ENCODE measurements at regions not wholly inside any gene's neighbourhood (a gene's known extent, or its start where the extent isn't known, plus 50 kb on each side); places are given as distances from the start of the nearest gene placed in this dataset.

DNA sequence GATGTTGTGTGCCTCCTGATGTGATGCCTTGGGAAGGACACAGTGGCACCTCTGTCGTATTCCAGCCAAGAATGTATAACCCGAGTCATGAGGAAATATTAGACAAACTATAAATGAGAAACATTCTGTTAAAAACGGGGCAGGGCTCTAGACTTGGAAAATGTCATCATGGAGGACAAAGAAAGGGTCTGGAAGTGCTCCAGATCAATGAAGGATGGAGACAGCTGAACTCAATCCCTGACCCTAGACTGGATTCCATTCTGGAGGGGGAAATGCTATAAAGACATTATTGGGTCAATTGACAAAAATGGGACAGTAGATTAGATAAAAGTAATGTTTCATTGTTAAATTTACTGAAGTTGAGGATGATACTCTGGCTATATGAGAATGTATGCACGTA is 92.1 kb downstream of the SLC4A3 start:
- WGBS, 2 donors = 76 to 80% methylated on average over 4 of the region's 4 CpGs
- TF ChIP-seq, protein P1, sequence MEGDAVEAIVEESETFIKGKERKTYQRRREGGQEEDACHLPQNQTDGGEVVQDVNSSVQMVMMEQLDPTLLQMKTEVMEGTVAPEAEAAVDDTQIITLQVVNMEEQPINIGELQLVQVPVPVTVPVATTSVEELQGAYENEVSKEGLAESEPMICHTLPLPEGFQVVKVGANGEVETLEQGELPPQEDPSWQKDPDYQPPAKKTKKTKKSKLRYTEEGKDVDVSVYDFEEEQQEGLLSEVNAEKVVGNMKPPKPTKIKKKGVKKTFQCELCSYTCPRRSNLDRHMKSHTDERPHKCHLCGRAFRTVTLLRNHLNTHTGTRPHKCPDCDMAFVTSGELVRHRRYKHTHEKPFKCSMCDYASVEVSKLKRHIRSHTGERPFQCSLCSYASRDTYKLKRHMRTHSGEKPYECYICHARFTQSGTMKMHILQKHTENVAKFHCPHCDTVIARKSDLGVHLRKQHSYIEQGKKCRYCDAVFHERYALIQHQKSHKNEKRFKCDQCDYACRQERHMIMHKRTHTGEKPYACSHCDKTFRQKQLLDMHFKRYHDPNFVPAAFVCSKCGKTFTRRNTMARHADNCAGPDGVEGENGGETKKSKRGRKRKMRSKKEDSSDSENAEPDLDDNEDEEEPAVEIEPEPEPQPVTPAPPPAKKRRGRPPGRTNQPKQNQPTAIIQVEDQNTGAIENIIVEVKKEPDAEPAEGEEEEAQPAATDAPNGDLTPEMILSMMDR (IDR thresholded peaks at IDR 0.05) = no peak
- Histone ChIP-seq H3K4me3 (replicated peaks in 1 of 3) (no peak overlapping the region), H3K27ac (no peak overlapping the region), H3K4me1 (no peaks in the 10 kb centered on the region), H3K27me3 (no peaks in the 10 kb centered on the region), H3K9me3 (no peaks in the 10 kb centered on the region), H3K36me3 (no peaks in the 10 kb centered on the region)
- intact Hi-C loops (cut with DNase I) = no loop called here
- DNase-seq = no peak

DNA sequence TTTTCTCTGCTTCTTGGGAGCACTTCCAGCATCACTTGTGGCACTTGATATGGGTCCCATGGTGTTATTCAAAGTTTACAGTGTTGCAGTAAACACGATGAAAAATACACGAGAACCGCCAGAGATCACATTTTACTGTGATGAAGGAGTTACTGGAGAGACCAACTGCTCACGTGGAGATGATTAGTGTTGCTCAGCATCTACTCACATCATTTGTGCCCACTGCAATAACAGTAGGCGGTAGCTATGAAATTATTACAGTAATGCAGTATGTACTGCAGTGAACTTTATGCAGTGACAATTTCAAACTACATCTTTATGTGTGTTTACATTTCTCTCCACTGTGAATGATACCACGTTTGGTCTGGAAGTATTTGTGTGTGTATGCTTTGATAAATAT is 93.5 kb downstream of the SLC4A3 start:
- TF ChIP-seq, protein P1 (IDR thresholded peaks at IDR 0.05) = no peak
- TF ChIP-seq POLR2A (IDR thresholded peaks at IDR 0.05) = no peak
- no peak for DNase-seq
- intact Hi-C loops (cut with DNase I) = no loop called here
- Histone ChIP-seq H3K27ac (no peak overlapping the region), H3K9me3 (no peaks in the 10 kb centered on the region), H3K27me3 (no peaks in the 10 kb centered on the region), H3K4me1 (no peaks in the 10 kb centered on the region), H3K4me3 (replicated peaks in 1 of 3) (no peak overlapping the region), H3K36me3 (no peaks in the 10 kb centered on the region)
- 81 to 89% methylated on average over 6 of the region's 6 CpGs for WGBS, 2 donors

DNA sequence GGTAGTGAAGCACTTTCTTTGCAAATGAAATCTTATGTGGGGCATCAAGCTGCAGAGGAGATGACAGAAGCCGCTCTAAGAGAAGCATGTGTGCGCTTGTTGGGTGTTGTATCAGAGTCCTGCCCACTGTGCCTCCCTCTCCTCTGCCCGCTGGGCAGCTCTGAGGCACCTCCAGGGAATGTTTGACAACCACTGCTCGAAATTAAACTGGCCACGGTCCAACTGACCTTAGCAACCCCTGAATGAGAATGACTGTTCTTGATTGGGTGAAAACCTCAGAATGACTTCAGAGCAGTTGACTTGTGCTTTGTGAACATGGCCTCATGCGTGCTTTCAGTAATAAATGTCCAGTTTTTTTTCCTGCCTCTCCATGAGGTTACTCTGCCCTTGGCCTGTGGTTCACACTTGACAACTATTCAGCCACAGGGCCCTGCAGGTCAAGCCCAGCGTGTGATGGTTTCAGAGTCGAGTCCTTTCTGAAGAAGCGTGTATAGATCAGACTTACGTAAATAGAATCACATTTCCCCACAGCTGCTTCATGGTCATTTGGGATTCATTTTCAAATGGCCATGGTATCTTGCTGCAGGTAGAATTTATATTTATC is 94.9 kb downstream of the SLC4A3 start:
- intact Hi-C loops (cut with DNase I) = no loop called here
- H3K36me3 ChIP-seq = no peaks in the 10 kb centered on the region
- 78 to 80% methylated on average over 10 of the region's 10 CpGs for WGBS, 2 donors
- DNase-seq = no peak
- no peak overlapping the region for H3K4me3 ChIP-seq (replicated peaks in 1 of 3)
- H3K9me3 ChIP-seq = no peaks in the 10 kb centered on the region
- no peak for TF ChIP-seq POLR2A (IDR thresholded peaks at IDR 0.05)
- TF ChIP-seq, protein P1 (IDR thresholded peaks at IDR 0.05) = no peak
- H3K4me1 ChIP-seq = no peaks in the 10 kb centered on the region
- no peak overlapping the region for H3K27ac ChIP-seq
- no peaks in the 10 kb centered on the region for H3K27me3 ChIP-seq

DNA sequence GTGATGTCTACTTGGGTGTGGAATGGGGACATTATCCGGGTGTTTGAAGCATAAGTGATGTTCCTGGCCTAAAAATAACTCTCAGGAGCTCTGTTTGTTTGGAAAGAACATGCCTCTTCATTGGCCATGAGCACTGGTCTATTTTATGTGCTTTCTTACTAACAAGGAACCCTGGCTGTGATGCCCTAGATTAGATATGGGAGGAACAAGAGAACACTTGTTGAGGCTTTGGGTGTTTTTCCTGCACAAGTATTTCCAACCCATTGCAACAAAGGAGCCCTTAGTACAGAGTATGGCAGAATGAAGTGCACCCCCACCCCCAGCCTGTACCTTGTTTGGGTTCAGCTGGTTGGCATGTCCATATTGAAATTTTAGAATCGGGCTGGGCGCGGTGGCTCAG is 95.9 kb downstream of the SLC4A3 start:
- Histone ChIP-seq H3K9me3 (no peaks in the 10 kb centered on the region), H3K27ac (no peak overlapping the region), H3K4me3 (replicated peaks in 1 of 3) (no peak overlapping the region), H3K27me3 (no peaks in the 10 kb centered on the region), H3K36me3 (no peaks in the 10 kb centered on the region), H3K4me1 (no peaks in the 10 kb centered on the region)
- intact Hi-C loops (cut with DNase I) = no loop called here
- 81 to 90% methylated on average over 4 of the region's 4 CpGs for WGBS, 2 donors
- DNase-seq = no peak
- no peak for TF ChIP-seq POLR2A (IDR thresholded peaks at IDR 0.05)
- TF ChIP-seq, protein P1 (IDR thresholded peaks at IDR 0.05) = no peak

DNA sequence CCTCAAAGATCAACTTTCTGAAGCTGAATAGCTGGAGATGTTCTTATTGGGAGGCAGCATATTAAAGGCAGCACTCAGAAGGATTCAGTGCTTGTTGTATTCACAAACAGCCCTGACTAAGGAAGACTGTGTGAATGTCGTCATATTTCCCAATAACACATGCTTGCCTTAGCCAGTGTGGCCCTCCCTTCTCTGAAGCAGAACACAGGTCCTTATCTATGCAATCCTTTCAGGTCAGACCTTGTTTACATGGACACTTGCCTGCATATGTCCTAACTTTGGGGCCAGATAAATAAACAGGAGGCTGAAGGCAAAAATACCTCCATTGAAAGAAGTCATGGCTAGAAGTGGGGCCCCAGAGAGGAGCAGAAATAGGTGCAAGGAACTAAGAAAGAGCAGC is 97.2 kb downstream of the SLC4A3 start:
- Histone ChIP-seq H3K27ac (no peak overlapping the region), H3K4me1 (no peaks in the 10 kb centered on the region), H3K4me3 (replicated peaks in 1 of 3) (no peak overlapping the region), H3K36me3 (no peaks in the 10 kb centered on the region), H3K9me3 (no peaks in the 10 kb centered on the region), H3K27me3 (no peaks in the 10 kb centered on the region)
- intact Hi-C loops (cut with DNase I) = no loop called here
- TF ChIP-seq POLR2A (IDR thresholded peaks at IDR 0.05) = no peak
- TF ChIP-seq, protein P1 (IDR thresholded peaks at IDR 0.05) = no peak
- no peak for DNase-seq
- WGBS, 2 donors = 73 to 83% methylated on average over 1 of the region's 1 CpG

All from thyroid gland (tissue), 4 donors.